ENCODE measurements at regions not wholly inside any gene's neighbourhood (a gene's known extent, or its start where the extent isn't known, plus 50 kb on each side); places are given as distances from the start of the nearest gene placed in this dataset.

GRCh38 chr18:79612291-79613108 is 67.1 kb upstream of the CTDP1 start:
- no peaks in the 10 kb centered on the region for H3K9me3 ChIP-seq (replicated peaks in 1 of 2; ENCODE audit: control insufficient read depth in 1 of 2, insufficient read depth in 1 of 2, low read length in 2 of 2)
- no peaks in the 10 kb centered on the region for H3K4me1 Mint-ChIP-seq
- no peaks in the 10 kb centered on the region for H3K36me3 Mint-ChIP-seq
- H3K4me3 ChIP-seq (replicated peaks in 1 of 3; ENCODE audit: low read depth in 2 of 3, low read length in 3 of 3), result no peak overlapping the region
- H3K4me3 Mint-ChIP-seq, result no peak overlapping the region
- peaks cover 0 to 14% of the 10 kb centered on the region in 2 donors for H3K27me3 ChIP-seq (ENCODE audit: control insufficient read depth in 2 of 2, insufficient read depth in 2 of 2, low read length in 2 of 2)
- H3K4me1 ChIP-seq (ENCODE audit: control insufficient read depth in 1 of 2, insufficient read depth in 2 of 2, low read length in 2 of 2), result peaks cover 0 to 2% of the 10 kb centered on the region in 2 donors
- no peaks in the 10 kb centered on the region for H3K79me2 ChIP-seq (ENCODE audit: insufficient read depth, low read length)
- H3K36me3 ChIP-seq (replicated peaks in 1 of 2; ENCODE audit: control insufficient read depth in 1 of 2, insufficient read depth in 2 of 2, low read length in 2 of 2), result no peaks in the 10 kb centered on the region
- no peak for DNase-seq
- H3K27ac ChIP-seq (ENCODE audit: low read depth in 1 of 2, low read length in 2 of 2), result no peak overlapping the region
- no peak overlapping the region for H2AFZ ChIP-seq (ENCODE audit: insufficient read depth, low read depth, low read length, poor library complexity, severe bottlenecking)
- TF ChIP-seq CTCF (IDR thresholded peaks at IDR 0.05), result no peak
- H3K4me2 ChIP-seq (replicated peaks; ENCODE audit: extremely low read depth, low read length, poor library complexity, severe bottlenecking), result no peak overlapping the region
- peaks cover 9 to 16% (median 10%) of the 10 kb centered on the region in 3 donors for H3K27me3 Mint-ChIP-seq (ENCODE audit: low read depth in 3 of 3)
- intact Hi-C loops (cut with micrococcal nuclease), result no loop called here
- H3K9me3 Mint-ChIP-seq, result peaks cover 0 to 9% (median 0%) of the 10 kb centered on the region in 7 donors
- no peaks in the 10 kb centered on the region for H4K20me1 ChIP-seq (ENCODE audit: insufficient read depth, low read length)
- H3K9ac ChIP-seq (ENCODE audit: insufficient read depth, low read length, poor library complexity, severe bottlenecking), result no peak overlapping the region
- 96% methylated on average over 24 of the region's 27 CpGs for WGBS (ENCODE audit: insufficient coverage)
- H3K27ac Mint-ChIP-seq, result no peak overlapping the region

- Mint-ChIP-seq H3K36me3 (no peaks in the 10 kb centered on the region), H3K4me3 (no peak overlapping the region), H3K9me3 (peaks cover 0 to 13% (median 4%) of the 10 kb centered on the region in 7 donors), H3K4me1 (no peaks in the 10 kb centered on the region), H3K27ac (no peak overlapping the region), H3K27me3 (ENCODE audit: low read depth in 3 of 3) (peaks cover 9 to 25% (median 18%) of the 10 kb centered on the region in 3 donors)
- intact Hi-C loops (cut with micrococcal nuclease), result no loop called here
- WGBS (ENCODE audit: insufficient coverage), result 89% methylated on average over 29 of the region's 33 CpGs
- H3K36me3 ChIP-seq (replicated peaks in 1 of 2; ENCODE audit: control insufficient read depth in 1 of 2, insufficient read depth in 2 of 2, low read length in 2 of 2), result no peaks in the 10 kb centered on the region
- H3K4me2 ChIP-seq (replicated peaks; ENCODE audit: extremely low read depth, low read length, poor library complexity, severe bottlenecking), result no peak overlapping the region
- no peak for TF ChIP-seq CTCF (IDR thresholded peaks at IDR 0.05)
- H3K27ac ChIP-seq (ENCODE audit: low read depth in 1 of 2, low read length in 2 of 2), result no peak overlapping the region
- H3K9me3 ChIP-seq (replicated peaks in 1 of 2; ENCODE audit: control insufficient read depth in 1 of 2, insufficient read depth in 1 of 2, low read length in 2 of 2), result peaks cover 4 to 7% of the 10 kb centered on the region in 2 donors
- H3K9ac ChIP-seq (ENCODE audit: insufficient read depth, low read length, poor library complexity, severe bottlenecking), result no peak overlapping the region
- peaks cover 0 to 21% of the 10 kb centered on the region in 2 donors for H3K27me3 ChIP-seq (ENCODE audit: control insufficient read depth in 2 of 2, insufficient read depth in 2 of 2, low read length in 2 of 2)
- DNase-seq, result no peak
- H3K4me1 ChIP-seq (ENCODE audit: control insufficient read depth in 1 of 2, insufficient read depth in 2 of 2, low read length in 2 of 2), result peaks cover 0 to 2% of the 10 kb centered on the region in 2 donors
- no peaks in the 10 kb centered on the region for H4K20me1 ChIP-seq (ENCODE audit: insufficient read depth, low read length)
- H3K4me3 ChIP-seq (replicated peaks in 1 of 3; ENCODE audit: low read depth in 2 of 3, low read length in 3 of 3), result no peak overlapping the region
- no peak overlapping the region for H2AFZ ChIP-seq (ENCODE audit: insufficient read depth, low read depth, low read length, poor library complexity, severe bottlenecking)
- H3K79me2 ChIP-seq (ENCODE audit: insufficient read depth, low read length), result no peaks in the 10 kb centered on the region
Measured at GRCh38 chr18:79613186-79613931, 66.2 kb upstream of the CTDP1 start.

Measured in CD14-positive monocyte (primary cell).